Neural progenitor cell (in vitro differentiated cells): ENCODE measurements at regions not wholly inside any gene's neighbourhood (a gene's known extent, or its start where the extent isn't known, plus 50 kb on each side); places are given as distances from the start of the nearest gene placed in this dataset.

Source experiments
- DNase-seq: peaks from one replicate; pipeline ENCODE4 v3.0.0-alpha.2; 2016; ENCODE audit warnings: low spot score
- H2AFZ ChIP-seq: fragments of 200-600 bp; sonication (generic); replicated peaks from 2 replicates; pipeline ENCODE4 v1.6.1; 2016; ENCODE audit warnings: antibody characterized with exemption
- H3F3A ChIP-seq: fragments of 200-600 bp; sonication (generic); 2 replicates; pipeline ENCODE4 v1.6.1; 2016; ENCODE audit warnings: antibody characterized with exemption, low read depth
- H3K27ac ChIP-seq: fragments of 200-600 bp; sonication (generic); 2 replicates; pipeline ENCODE4 v1.5.1; 2016; ENCODE audit warnings: mild to moderate bottlenecking
- H3K27me3 ChIP-seq: fragments of 200-600 bp; sonication (generic); 2 replicates; pipeline ENCODE4 v1.6.1; 2016; ENCODE audit warnings: mild to moderate bottlenecking, moderate library complexity
- H3K36me3 ChIP-seq: fragments of 200-600 bp; sonication (generic); 2 replicates; pipeline ENCODE4 v1.5.1; 2016
- H3K4me1 ChIP-seq: fragments of 200-600 bp; sonication (generic); 2 replicates; pipeline ENCODE4 v1.6.1; 2016; ENCODE audit warnings: mixed run types
- H3K4me2 ChIP-seq: fragments of 200-600 bp; sonication (generic); 2 replicates; pipeline ENCODE4 v1.6.1; 2016
- H3K4me3 ChIP-seq: fragments of 200-600 bp; sonication (generic); 2 replicates; pipeline ENCODE4 v1.5.1; 2016
- H3K79me2 ChIP-seq: fragments of 200-600 bp; sonication (generic); 2 replicates; pipeline ENCODE4 v1.6.1; 2016; ENCODE audit warnings: low read depth
- H3K9ac ChIP-seq: fragments of 200-600 bp; sonication (generic); 2 replicates; pipeline ENCODE4 v1.6.1; 2016
- H3K9me3 ChIP-seq: fragments of 200-600 bp; sonication (generic); 2 replicates; pipeline ENCODE4 v1.5.1; 2016; ENCODE audit warnings: low read depth
- H4K20me1 ChIP-seq: fragments of 200-600 bp; sonication (generic); 2 replicates; pipeline ENCODE4 v1.6.1; 2016; ENCODE audit warnings: low read depth
- H3K27ac Mint-ChIP-seq: 3 replicates; pipeline ENCODE4 v1.8.0; 2021; ENCODE audit warnings: mixed read lengths
- H3K27me3 Mint-ChIP-seq: 2 replicates; pipeline ENCODE4 v1.8.0; 2022; ENCODE audit warnings: low read depth, mild to moderate bottlenecking, inconsistent platforms, moderate library complexity, mixed read lengths; ENCODE audit not compliant: insufficient read depth
- H3K36me3 Mint-ChIP-seq: 3 replicates; pipeline ENCODE4 v1.8.0; 2021; ENCODE audit warnings: mixed read lengths
- H3K4me1 Mint-ChIP-seq: 3 replicates; pipeline ENCODE4 v1.8.0; 2021; ENCODE audit warnings: mixed read lengths
- H3K4me3 Mint-ChIP-seq: 3 replicates; pipeline ENCODE4 v1.8.0; 2021; ENCODE audit warnings: mild to moderate bottlenecking, moderate library complexity, mixed read lengths
- H3K9me3 Mint-ChIP-seq: 3 replicates; pipeline ENCODE4 v1.8.0; 2020; ENCODE audit warnings: mixed read lengths
- EZH2 ChIP-seq: fragments of 200-600 bp; sonication (generic); IDR thresholded peaks from 2 replicates; pipeline ENCODE4 v1.6.1; 2017; ENCODE audit warnings: antibody characterized with exemption, mild to moderate bottlenecking, moderate library complexity
- EZH2phosphoT487 ChIP-seq: fragments of 200-600 bp; sonication (generic); IDR thresholded peaks from 2 replicates; pipeline ENCODE4 v1.6.1; 2017; ENCODE audit warnings: antibody characterized with exemption
- TF ChIP-seq, protein P1 (sequence below): fragments of 200-600 bp; sonication (generic); IDR thresholded peaks from 2 replicates; pipeline ENCODE4 v1.5.1; 2017; ENCODE audit warnings: antibody characterized with exemption, mild to moderate bottlenecking

DNA sequence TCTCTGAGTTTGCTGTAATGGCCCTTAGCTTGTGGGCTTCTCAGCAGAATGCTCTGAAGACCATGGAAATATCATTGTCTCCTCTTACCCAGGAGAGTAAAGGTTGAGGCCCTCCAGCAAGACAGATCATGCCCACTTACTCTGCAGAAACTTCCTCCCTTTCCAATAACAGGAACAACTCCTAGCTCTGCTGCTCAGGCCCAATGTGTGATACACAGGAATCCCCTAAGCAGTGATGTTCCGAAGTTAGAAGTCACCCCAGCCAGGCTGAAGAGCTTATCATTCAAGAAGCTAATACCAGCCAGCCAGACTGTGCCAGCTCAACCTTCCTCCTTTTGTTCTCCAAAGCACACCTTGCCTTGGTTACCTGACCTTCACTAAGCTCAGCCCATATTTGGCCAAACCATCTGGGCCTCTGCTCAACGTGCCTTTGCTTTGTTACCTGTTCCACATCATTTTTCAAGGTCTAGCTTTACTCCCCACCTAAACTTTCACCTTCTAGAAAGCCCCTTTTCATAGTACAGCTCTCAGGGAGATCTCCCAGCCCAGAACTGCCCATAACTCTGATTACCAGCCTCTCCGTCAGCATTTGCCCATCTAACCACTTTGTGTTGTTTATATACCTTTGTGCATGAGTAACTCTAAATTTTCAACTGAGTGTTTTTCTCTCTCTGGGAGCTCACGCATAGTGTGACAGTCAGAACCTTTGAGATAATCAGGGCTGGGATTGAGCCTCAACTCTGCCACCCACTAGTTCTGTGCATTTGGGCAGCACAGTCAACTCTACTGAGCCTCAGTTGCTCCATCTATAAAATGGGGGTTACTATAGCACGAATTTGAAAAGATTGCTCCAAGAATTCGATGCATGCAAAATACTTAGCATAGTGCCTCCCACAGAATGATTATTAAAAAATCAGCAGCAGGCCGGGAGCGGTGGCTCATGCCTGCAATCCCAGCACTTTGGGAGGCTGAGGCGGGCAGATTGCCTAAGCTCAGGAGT is 107.6 kb upstream of the CPEB4 start:
- H3K4me1 ChIP-seq: peaks cover 9% of the 10 kb centered on the region
- no peak overlapping the region for H3K4me3 Mint-ChIP-seq
- no peaks in the 10 kb centered on the region for H3K9me3 ChIP-seq
- no peak overlapping the region for H3K4me2 ChIP-seq
- no peak overlapping the region for H3K27ac ChIP-seq
- H3K27me3 Mint-ChIP-seq: no peaks in the 10 kb centered on the region
- H3K9me3 Mint-ChIP-seq: no peaks in the 10 kb centered on the region
- no peaks in the 10 kb centered on the region for H3K79me2 ChIP-seq
- H2AFZ ChIP-seq: no peak overlapping the region
- no peaks in the 10 kb centered on the region for H4K20me1 ChIP-seq
- H3F3A ChIP-seq: peaks cover 12% of the 10 kb centered on the region
- TF ChIP-seq EZH2phosphoT487: no peak
- no peak for TF ChIP-seq EZH2
- TF ChIP-seq, protein P1, sequence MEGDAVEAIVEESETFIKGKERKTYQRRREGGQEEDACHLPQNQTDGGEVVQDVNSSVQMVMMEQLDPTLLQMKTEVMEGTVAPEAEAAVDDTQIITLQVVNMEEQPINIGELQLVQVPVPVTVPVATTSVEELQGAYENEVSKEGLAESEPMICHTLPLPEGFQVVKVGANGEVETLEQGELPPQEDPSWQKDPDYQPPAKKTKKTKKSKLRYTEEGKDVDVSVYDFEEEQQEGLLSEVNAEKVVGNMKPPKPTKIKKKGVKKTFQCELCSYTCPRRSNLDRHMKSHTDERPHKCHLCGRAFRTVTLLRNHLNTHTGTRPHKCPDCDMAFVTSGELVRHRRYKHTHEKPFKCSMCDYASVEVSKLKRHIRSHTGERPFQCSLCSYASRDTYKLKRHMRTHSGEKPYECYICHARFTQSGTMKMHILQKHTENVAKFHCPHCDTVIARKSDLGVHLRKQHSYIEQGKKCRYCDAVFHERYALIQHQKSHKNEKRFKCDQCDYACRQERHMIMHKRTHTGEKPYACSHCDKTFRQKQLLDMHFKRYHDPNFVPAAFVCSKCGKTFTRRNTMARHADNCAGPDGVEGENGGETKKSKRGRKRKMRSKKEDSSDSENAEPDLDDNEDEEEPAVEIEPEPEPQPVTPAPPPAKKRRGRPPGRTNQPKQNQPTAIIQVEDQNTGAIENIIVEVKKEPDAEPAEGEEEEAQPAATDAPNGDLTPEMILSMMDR: no peak
- H3K36me3 ChIP-seq: no peaks in the 10 kb centered on the region
- H3K36me3 Mint-ChIP-seq: no peaks in the 10 kb centered on the region
- H3K4me1 Mint-ChIP-seq: peaks cover 31% of the 10 kb centered on the region
- H3K27me3 ChIP-seq: no peaks in the 10 kb centered on the region
- H3K4me3 ChIP-seq: no peak overlapping the region
- peak overlapping the region; percentile 22 for H3K27ac Mint-ChIP-seq
- H3K9ac ChIP-seq: no peak overlapping the region
- no peak for DNase-seq

DNA sequence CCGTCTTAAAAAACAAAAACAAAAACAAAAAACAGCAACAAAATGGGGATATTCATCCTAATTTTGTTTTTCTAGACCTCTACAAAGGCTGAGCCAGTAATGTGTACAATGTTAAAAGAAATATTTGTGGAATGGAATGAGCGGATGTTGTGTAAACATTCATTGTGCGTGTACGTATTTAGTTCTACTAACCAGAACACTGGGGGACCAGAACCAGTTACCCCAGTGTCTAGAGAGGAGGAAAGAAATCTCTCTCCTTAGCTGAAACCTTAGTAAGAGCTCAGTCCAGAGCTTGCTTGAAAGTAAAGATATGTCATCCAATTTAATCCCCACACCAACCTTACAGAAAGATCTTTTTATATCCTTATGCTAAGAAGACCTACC is 106.7 kb upstream of the CPEB4 start:
- Histone ChIP-seq H3K27ac (no peak overlapping the region), H3K4me1 (peaks cover 13% of the 10 kb centered on the region), H3K9ac (no peak overlapping the region), H2AFZ (no peak overlapping the region), H3K36me3 (no peaks in the 10 kb centered on the region), H3K9me3 (no peaks in the 10 kb centered on the region), H3K27me3 (no peaks in the 10 kb centered on the region), H3F3A (peaks cover 18% of the 10 kb centered on the region), H3K4me3 (no peak overlapping the region), H4K20me1 (no peaks in the 10 kb centered on the region), H3K4me2 (no peak overlapping the region), H3K79me2 (no peaks in the 10 kb centered on the region)
- no peak for DNase-seq
- peaks cover 33% of the 10 kb centered on the region for H3K4me1 Mint-ChIP-seq
- H3K9me3 Mint-ChIP-seq: no peaks in the 10 kb centered on the region
- H3K36me3 Mint-ChIP-seq: no peaks in the 10 kb centered on the region
- H3K27me3 Mint-ChIP-seq: no peaks in the 10 kb centered on the region
- peak overlapping the region; percentile 10 for H3K27ac Mint-ChIP-seq
- TF ChIP-seq EZH2phosphoT487 (no peak), EZH2 (no peak)
- TF ChIP-seq, protein P1: no peak
- no peak overlapping the region for H3K4me3 Mint-ChIP-seq

DNA sequence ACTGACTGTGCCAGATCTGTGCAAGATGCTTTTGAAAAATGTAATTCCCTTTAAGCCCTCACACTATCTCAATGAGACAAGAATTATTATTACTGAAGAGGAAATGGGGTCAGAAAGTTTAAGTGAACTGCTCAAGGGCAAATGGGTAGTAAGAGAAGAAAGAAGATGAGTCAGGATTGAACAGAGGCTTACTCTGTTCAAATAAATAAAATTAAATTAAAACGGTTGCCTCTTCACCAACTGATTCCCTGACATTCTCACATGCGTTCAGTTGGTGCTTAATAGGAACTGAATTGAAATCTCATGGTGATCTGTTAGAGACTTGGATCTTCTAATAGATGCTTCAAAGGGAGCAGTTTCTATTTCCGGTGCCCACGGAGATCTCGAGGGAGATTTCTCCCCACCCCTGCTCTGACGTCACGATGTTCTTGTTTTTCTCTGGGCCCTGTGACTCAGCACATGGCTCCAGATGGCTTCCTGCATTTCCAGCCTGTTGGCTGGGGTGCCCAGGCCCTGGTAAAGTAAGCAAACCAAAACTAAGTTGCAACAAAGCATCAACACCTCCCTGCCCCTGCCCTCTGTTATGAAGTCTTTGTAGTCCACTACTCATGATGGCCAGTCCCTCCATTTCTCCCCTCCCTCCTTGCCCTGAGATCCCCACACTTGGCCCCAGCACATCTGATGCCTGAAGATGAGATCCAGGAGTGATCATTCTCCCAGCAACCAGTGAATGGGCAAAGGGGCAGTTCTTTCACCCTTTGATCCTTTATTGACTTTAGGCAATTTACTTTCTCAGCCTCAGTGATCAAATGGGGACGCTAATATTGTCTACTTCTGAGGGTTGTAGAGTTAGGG is 106.1 kb upstream of the CPEB4 start:
- Histone ChIP-seq H3K36me3 (no peaks in the 10 kb centered on the region), H3K4me2 (no peak overlapping the region), H3K4me1 (peaks cover 12% of the 10 kb centered on the region), H2AFZ (no peak overlapping the region), H3K27ac (no peak overlapping the region), H3K4me3 (no peak overlapping the region), H3K9me3 (no peaks in the 10 kb centered on the region), H4K20me1 (no peaks in the 10 kb centered on the region), H3K9ac (no peak overlapping the region), H3K27me3 (no peaks in the 10 kb centered on the region), H3K79me2 (no peaks in the 10 kb centered on the region), H3F3A (peaks cover 18% of the 10 kb centered on the region)
- no peaks in the 10 kb centered on the region for H3K27me3 Mint-ChIP-seq
- TF ChIP-seq, protein P1: no peak
- TF ChIP-seq EZH2: no peak
- TF ChIP-seq EZH2phosphoT487: no peak
- H3K4me3 Mint-ChIP-seq: no peak overlapping the region
- peaks cover 33% of the 10 kb centered on the region for H3K4me1 Mint-ChIP-seq
- no peak for DNase-seq
- no peaks in the 10 kb centered on the region for H3K9me3 Mint-ChIP-seq
- no peaks in the 10 kb centered on the region for H3K36me3 Mint-ChIP-seq
- peak overlapping the region; percentile 38 for H3K27ac Mint-ChIP-seq
